Activated naive CD4-positive, alpha-beta T cell treated with anti-CD3 and anti-CD28 coated beads, Interleukin-2, amount 50 U/mL, for 72 hours (primary cell): ENCODE measurements at regions not wholly inside any gene's neighbourhood (a gene's known extent, or its start where the extent isn't known, plus 50 kb on each side); places are given as distances from the start of the nearest gene placed in this dataset.
"Not testable (repeated sequence)": the region's sequence is repeated elsewhere in the genome, so short reads cannot be mapped to it uniquely, and the experiment has no call there.

Experiments used
- ATAC-seq, 2 donors: fragments of 150-1000 bp; cut with Tn5 transposase; 2 replicates each; pipeline ENCODE4 v1.10.0; 2021; ENCODE audit warnings: mild to moderate bottlenecking in 2 of 2, moderate library complexity in 2 of 2
- DNase-seq, 2 donors: peaks; one replicate each; pipeline ENCODE4 v3.0.0; 2021 to 2022; ENCODE audit warnings: low spot score in 2 of 2
- H3K27ac Mint-ChIP-seq, 2 donors: one replicate each; pipeline ENCODE4 v1.8.0; 2022; ENCODE audit warnings: mild to moderate bottlenecking in 2 of 2, mixed read lengths in 2 of 2
- H3K36me3 Mint-ChIP-seq, 2 donors: one replicate each; pipeline ENCODE4 v1.8.0; 2022; ENCODE audit warnings: mixed read lengths in 2 of 2
- H3K9me3 Mint-ChIP-seq, 2 donors: one replicate each; pipeline ENCODE4 v1.8.0; 2022; ENCODE audit warnings: mixed read lengths in 2 of 2

GRCh38 chr10:117815816-117816215 is 230.9 kb downstream of the RAB11FIP2 start:
- not testable (repeated sequence) for H3K27ac Mint-ChIP-seq, DNase-seq, H3K36me3 Mint-ChIP-seq, H3K9me3 Mint-ChIP-seq, ATAC-seq

GRCh38 chr10:117817116-117817515 is 229.6 kb downstream of the RAB11FIP2 start:
- Mint-ChIP-seq H3K27ac (no peak overlapping the region), H3K9me3 (peaks cover 5 to 7% of the 10 kb centered on the region in 2 donors), H3K36me3 (peaks cover 0 to 4% of the 10 kb centered on the region in 2 donors)
- ATAC-seq (no peak), DNase-seq (no peak)

GRCh38 chr10:117818721-117819120 is 228.0 kb downstream of the RAB11FIP2 start:
- no peak overlapping the region for H3K27ac Mint-ChIP-seq
- DNase-seq (no peak), ATAC-seq (no peak)
- peaks cover 0 to 5% of the 10 kb centered on the region in 2 donors for H3K9me3 Mint-ChIP-seq
- no peaks in the 10 kb centered on the region for H3K36me3 Mint-ChIP-seq

- ATAC-seq = no peak
- Mint-ChIP-seq H3K27ac (no peak overlapping the region), H3K9me3 (peaks cover 0 to 5% of the 10 kb centered on the region in 2 donors), H3K36me3 (no peaks in the 10 kb centered on the region)
- no peak for DNase-seq
Measured at GRCh38 chr10:117819304-117819703, 227.4 kb downstream of the RAB11FIP2 start.

- ATAC-seq = no peak
- Mint-ChIP-seq H3K27ac (no peak overlapping the region), H3K36me3 (no peaks in the 10 kb centered on the region), H3K9me3 (no peaks in the 10 kb centered on the region)
- DNase-seq = no peak
Measured at GRCh38 chr10:117823980-117824379, 222.8 kb downstream of the RAB11FIP2 start.

- Mint-ChIP-seq H3K9me3 (no peaks in the 10 kb centered on the region), H3K36me3 (peaks cover 6% of the 10 kb centered on the region in 2 donors), H3K27ac (peak overlapping the region; percentile 69 to 83)
- no peak for DNase-seq
- no peak for ATAC-seq
Measured at GRCh38 chr10:117830205-117830604, 216.5 kb downstream of the RAB11FIP2 start.

GRCh38 chr10:117830787-117831212 is 215.9 kb downstream of the RAB11FIP2 start:
- ATAC-seq = peak; percentile 47 to 66
- Mint-ChIP-seq H3K36me3 (peaks cover 6% of the 10 kb centered on the region in 2 donors), H3K9me3 (no peaks in the 10 kb centered on the region), H3K27ac (peak overlapping the region; percentile 69 to 83)
- peak in 1 of 2 donors; percentile 13 for DNase-seq

- not testable (repeated sequence) for H3K36me3 Mint-ChIP-seq, H3K9me3 Mint-ChIP-seq, DNase-seq, H3K27ac Mint-ChIP-seq, ATAC-seq
Measured at GRCh38 chr10:117838500-117839498, 207.9 kb downstream of the RAB11FIP2 start.

- not testable (repeated sequence) for ATAC-seq, H3K27ac Mint-ChIP-seq, DNase-seq, H3K36me3 Mint-ChIP-seq, H3K9me3 Mint-ChIP-seq
Measured at GRCh38 chr10:117856426-117856825, 190.3 kb downstream of the RAB11FIP2 start.

GRCh38 chr10:117860135-117860534 is 186.6 kb downstream of the RAB11FIP2 start:
- H3K36me3 Mint-ChIP-seq = no peaks in the 10 kb centered on the region
- DNase-seq = no peak
- no peak overlapping the region for H3K27ac Mint-ChIP-seq
- no peak for ATAC-seq
- no peaks in the 10 kb centered on the region for H3K9me3 Mint-ChIP-seq

- Mint-ChIP-seq H3K27ac (no peak overlapping the region), H3K9me3 (no peaks in the 10 kb centered on the region), H3K36me3 (no peaks in the 10 kb centered on the region)
- ATAC-seq (no peak), DNase-seq (no peak)
Measured at GRCh38 chr10:117860823-117861222, 185.9 kb downstream of the RAB11FIP2 start.

GRCh38 chr10:117861329-117861728 is 185.4 kb downstream of the RAB11FIP2 start:
- Mint-ChIP-seq H3K9me3 (no peaks in the 10 kb centered on the region), H3K36me3 (no peaks in the 10 kb centered on the region), H3K27ac (no peak overlapping the region)
- no peak for DNase-seq
- no peak for ATAC-seq

- Mint-ChIP-seq H3K9me3 (no peaks in the 10 kb centered on the region), H3K27ac (no peak overlapping the region), H3K36me3 (no peaks in the 10 kb centered on the region)
- DNase-seq (no peak), ATAC-seq (no peak)
Measured at GRCh38 chr10:117863771-117864170, 183.0 kb downstream of the RAB11FIP2 start.

GRCh38 chr10:117865945-117866344 is 180.8 kb downstream of the RAB11FIP2 start:
- Mint-ChIP-seq H3K36me3 (no peaks in the 10 kb centered on the region), H3K27ac (no peak overlapping the region), H3K9me3 (no peaks in the 10 kb centered on the region)
- DNase-seq (no peak), ATAC-seq (no peak)

GRCh38 chr10:117868151-117868550 is 178.6 kb downstream of the RAB11FIP2 start:
- Mint-ChIP-seq H3K27ac (no peak overlapping the region), H3K36me3 (no peaks in the 10 kb centered on the region), H3K9me3 (no peaks in the 10 kb centered on the region)
- ATAC-seq = no peak
- no peak for DNase-seq

- Mint-ChIP-seq H3K9me3 (no peaks in the 10 kb centered on the region), H3K36me3 (no peaks in the 10 kb centered on the region), H3K27ac (no peak overlapping the region)
- ATAC-seq (no peak), DNase-seq (no peak)
Measured at GRCh38 chr10:117875793-117876192, 170.9 kb downstream of the RAB11FIP2 start.

GRCh38 chr10:117876210-117876609 is 170.5 kb downstream of the RAB11FIP2 start:
- H3K9me3 Mint-ChIP-seq = no peaks in the 10 kb centered on the region
- H3K36me3 Mint-ChIP-seq = no peaks in the 10 kb centered on the region
- H3K27ac Mint-ChIP-seq = no peak overlapping the region
- DNase-seq (no peak), ATAC-seq (no peak)

- no peaks in the 10 kb centered on the region for H3K9me3 Mint-ChIP-seq
- ATAC-seq = no peak
- H3K27ac Mint-ChIP-seq = no peak overlapping the region
- no peaks in the 10 kb centered on the region for H3K36me3 Mint-ChIP-seq
- no peak for DNase-seq
Measured at GRCh38 chr10:117878626-117879025, 168.1 kb downstream of the RAB11FIP2 start.
